ENCODE measurements at regions not wholly inside any gene's neighbourhood (a gene's known extent, or its start where the extent isn't known, plus 50 kb on each side); places are given as distances from the start of the nearest gene placed in this dataset.
"Not testable (repeated sequence)": the region's sequence is repeated elsewhere in the genome, so short reads cannot be mapped to it uniquely, and the experiment has no call there.

GRCh38 chr16:88143122-88144027 is 192.1 kb downstream of the BANP start:
- H3K4me3 Mint-ChIP-seq, H3K4me1 Mint-ChIP-seq: not testable (repeated sequence)

DNA sequence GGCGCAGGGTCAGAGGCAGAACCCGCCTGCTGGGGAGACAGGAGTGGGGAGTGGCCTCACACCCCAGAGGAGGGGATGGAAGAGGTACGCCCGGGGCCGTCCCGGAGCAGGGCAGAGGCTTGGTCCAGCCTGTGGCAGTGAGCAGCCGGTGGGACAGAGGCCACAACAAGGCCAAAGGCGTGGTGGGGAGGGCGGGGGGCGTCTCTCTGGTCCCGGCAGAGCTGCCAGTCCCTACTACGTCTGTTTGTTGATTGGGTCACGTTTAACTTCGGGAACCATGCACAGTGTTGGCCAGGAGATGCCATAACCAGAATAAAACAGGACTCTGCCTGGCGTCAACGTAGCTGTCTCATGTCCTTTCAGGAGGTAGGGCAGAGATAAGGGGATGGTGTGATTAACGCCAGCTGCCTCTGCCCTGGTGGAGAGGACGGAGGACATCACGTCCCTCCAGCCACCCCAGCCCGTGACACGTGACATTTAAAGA is 192.8 kb downstream of the BANP start:
- Mint-ChIP-seq H3K9me3 (peaks cover under 1% of the 10 kb centered on the region), H3K4me3 (no peak overlapping the region), H3K4me1 (no peaks in the 10 kb centered on the region), H3K27me3 (no peaks in the 10 kb centered on the region), H3K36me3 (no peaks in the 10 kb centered on the region), H3K27ac (no peak overlapping the region)

More at GRCh38 chr16:88143122-88144027, 192.1 kb downstream of the BANP start:
- H3K27ac Mint-ChIP-seq, H3K27me3 Mint-ChIP-seq, H3K9me3 Mint-ChIP-seq, H3K36me3 Mint-ChIP-seq: not testable (repeated sequence)

GRCh38 chr16:88145376-88145775 is 194.1 kb downstream of the BANP start:
- H3K4me3 Mint-ChIP-seq, H3K4me1 Mint-ChIP-seq, H3K9me3 Mint-ChIP-seq, H3K36me3 Mint-ChIP-seq, H3K27me3 Mint-ChIP-seq, H3K27ac Mint-ChIP-seq: not testable (repeated sequence)

DNA sequence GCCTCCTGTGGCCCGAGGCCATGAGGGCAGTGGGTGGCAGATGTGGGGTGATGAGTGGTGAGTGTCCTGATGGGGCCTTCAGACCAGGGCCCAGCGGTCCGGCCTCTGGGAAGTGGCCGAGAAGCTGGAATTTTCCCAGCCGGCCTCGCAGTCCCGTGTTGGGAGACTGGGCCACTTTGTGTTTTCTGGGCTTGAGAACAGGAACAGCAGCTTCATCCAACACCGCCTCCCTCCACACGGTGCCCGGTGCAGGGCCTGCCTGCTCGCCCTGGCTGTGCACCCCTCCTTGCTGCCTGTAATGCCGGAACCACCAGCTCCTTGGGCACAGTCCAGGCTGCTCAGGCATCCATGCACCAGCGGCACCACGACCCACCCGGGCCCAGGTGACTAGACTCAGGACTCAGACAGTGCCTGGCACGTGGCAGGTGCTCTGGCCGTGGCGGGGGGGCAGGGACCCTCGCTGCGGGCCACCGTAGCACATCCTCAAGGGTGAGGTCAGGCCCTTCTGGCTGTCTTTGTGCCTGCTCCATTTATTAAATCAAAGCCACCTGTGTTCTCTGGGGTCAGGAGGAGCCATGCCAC is 194.7 kb downstream of the BANP start:
- not testable (repeated sequence) for H3K9me3 Mint-ChIP-seq, H3K27ac Mint-ChIP-seq, H3K4me3 Mint-ChIP-seq, H3K36me3 Mint-ChIP-seq, H3K27me3 Mint-ChIP-seq, H3K4me1 Mint-ChIP-seq

- not testable (repeated sequence) for H3K36me3 Mint-ChIP-seq, H3K4me3 Mint-ChIP-seq, H3K9me3 Mint-ChIP-seq, H3K27me3 Mint-ChIP-seq, H3K4me1 Mint-ChIP-seq, H3K27ac Mint-ChIP-seq
Observed at GRCh38 chr16:88148078-88148477, 196.8 kb downstream of the BANP start.

DNA sequence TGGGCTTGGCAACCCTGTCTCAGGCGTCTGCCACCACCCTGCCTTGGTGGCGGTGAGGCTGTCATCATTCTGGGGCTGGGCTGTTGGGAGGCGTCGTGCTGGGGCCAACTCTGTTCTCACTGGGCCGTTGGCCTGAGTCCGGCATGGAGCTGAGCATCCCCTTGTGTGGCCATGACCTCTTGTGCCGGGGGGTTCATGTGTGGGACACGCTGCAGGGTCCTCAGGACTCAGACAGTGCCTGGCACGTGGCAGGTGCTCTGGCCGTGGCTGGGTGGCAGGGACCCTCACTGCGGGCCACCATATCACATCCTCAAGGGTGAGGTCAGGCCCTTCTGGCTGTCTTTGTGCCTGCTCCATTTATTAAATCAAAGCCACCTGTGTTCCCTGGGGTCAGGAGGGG is 197.4 kb downstream of the BANP start:
- not testable (repeated sequence) for H3K4me1 Mint-ChIP-seq, H3K36me3 Mint-ChIP-seq, H3K4me3 Mint-ChIP-seq, H3K27me3 Mint-ChIP-seq, H3K27ac Mint-ChIP-seq, H3K9me3 Mint-ChIP-seq

GRCh38 chr16:88149158-88149603 is 197.9 kb downstream of the BANP start:
- H3K27me3 Mint-ChIP-seq, H3K9me3 Mint-ChIP-seq, H3K27ac Mint-ChIP-seq: not testable (repeated sequence)

DNA sequence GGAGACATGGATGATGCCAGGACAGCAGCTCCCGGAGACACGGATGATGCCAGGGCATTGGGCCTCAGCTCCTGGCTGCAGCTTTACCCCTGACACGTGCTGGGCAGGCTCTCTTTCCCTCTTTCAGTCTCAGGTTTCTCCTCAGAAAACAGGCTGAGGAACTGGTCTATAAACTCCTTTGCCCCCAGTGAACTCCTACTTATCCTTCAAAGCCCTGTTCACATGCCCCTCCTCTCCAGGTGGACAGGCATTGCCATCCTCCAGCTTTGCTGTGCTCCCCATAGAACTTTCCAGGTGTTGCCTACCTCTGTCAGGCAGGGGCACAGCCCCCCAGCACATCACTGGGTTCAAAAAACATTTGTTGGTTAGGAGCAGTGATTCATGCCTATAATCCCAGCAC is 198.4 kb downstream of the BANP start:
- not testable (repeated sequence) for H3K36me3 Mint-ChIP-seq, H3K27me3 Mint-ChIP-seq, H3K9me3 Mint-ChIP-seq, H3K4me3 Mint-ChIP-seq, H3K27ac Mint-ChIP-seq, H3K4me1 Mint-ChIP-seq

More at GRCh38 chr16:88149158-88149603, 197.9 kb downstream of the BANP start:
- H3K4me1 Mint-ChIP-seq, H3K36me3 Mint-ChIP-seq, H3K4me3 Mint-ChIP-seq: not testable (repeated sequence)

DNA sequence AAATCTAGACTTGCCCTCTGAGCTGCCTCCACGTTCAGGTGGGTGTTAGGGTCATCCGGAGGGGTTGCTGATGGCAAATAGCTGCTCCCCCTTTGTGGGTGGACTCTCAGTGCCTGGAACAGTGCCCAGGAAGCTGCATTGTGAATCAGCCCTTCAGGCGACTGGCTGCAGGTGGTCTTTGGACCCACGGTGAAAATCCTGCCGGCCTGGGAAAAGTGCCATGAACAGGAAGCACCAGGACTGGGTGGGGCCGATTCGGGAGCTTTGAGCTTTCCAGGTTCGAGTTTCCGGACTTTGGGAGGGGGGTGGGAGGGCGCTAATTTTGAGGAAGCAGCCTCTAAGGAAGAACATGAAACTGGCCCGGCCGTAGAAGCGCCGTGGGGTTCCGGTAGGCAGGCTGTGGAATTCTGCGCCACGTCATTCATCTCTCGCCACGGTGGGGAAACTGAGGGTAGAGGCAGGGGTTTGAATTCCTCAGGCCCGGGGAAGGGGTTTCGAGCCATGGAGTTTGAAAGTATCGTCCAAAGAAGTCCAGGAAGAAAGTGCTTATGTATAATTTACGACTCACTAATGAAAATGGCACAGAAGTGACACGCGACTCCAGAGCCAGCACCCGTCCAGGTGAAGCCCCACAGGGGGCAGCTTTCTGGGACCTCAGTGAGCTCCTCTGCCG is 199.4 kb downstream of the BANP start:
- H3K4me3 Mint-ChIP-seq, H3K9me3 Mint-ChIP-seq, H3K27ac Mint-ChIP-seq, H3K27me3 Mint-ChIP-seq, H3K4me1 Mint-ChIP-seq, H3K36me3 Mint-ChIP-seq: not testable (repeated sequence)

DNA sequence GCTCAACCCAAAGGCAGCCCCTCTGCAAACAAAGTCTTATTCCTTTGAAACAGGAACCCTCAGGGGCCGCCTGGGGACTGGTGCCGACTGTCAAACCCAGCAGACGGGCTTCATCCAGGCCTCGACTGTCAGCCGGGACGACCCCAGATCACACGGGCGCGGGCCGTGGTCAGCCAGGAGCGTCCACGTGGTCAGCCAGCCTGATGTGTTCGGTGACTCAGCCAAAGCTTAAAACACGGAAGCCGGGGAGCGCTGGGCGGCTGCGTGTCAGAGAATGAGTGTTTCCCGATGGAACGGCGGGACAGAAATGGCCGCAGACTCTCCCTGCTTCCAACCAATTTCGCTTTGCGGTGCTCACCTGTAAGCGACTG is 199.9 kb downstream of the BANP start:
- not testable (repeated sequence) for H3K9me3 Mint-ChIP-seq, H3K36me3 Mint-ChIP-seq, H3K4me1 Mint-ChIP-seq, H3K27ac Mint-ChIP-seq, H3K4me3 Mint-ChIP-seq, H3K27me3 Mint-ChIP-seq

DNA sequence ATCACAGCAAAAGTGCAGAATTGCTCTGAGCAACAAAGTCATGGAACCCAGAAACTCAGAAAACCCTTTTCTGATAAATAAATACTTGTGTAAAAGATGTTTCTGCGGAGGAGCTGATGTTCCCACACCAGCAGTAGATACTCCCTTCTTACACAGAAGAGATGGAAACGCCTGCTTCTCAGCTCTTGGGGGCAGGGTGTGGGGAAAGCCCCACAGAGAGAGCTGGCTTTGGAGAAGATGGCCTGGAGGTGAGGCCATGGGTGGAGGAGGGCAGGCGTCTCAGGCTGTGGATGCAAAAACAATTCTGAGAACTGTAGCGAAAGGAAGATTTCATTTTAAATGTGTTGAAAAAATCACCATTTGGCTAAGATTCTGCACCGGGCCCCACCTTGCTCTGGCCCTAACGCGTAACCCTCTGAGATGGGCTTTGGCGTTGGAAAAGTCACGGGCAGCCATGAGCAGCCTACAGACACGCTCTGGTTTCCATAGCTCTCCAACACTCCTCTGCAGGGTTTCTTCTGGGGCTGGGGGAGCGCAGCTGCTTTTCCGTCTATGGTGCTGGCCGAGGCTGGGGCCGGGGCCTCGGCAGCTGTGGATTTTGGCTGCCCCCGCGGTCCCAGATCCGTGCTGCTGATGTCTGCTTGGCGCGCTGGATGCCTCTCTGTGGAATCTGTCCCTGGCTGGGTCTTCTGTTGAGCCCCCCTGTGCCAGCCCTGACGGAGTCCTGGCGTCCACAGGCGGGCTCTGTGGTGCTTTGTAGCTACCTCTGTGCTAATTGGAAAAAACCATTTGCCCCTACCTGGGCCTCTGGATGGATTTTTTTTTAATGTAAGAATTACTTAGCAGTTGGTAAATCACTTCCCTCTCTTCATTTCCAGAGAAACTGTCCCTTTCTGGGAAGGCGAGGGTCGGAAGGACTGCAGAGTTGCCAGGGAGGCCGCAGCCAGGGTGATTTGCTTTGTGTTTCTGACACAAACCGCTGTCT is 200.9 kb downstream of the BANP start:
- not testable (repeated sequence) for H3K4me3 Mint-ChIP-seq, H3K27ac Mint-ChIP-seq, H3K4me1 Mint-ChIP-seq, H3K9me3 Mint-ChIP-seq, H3K27me3 Mint-ChIP-seq, H3K36me3 Mint-ChIP-seq

GRCh38 chr16:88152879-88153278 is 201.6 kb downstream of the BANP start:
- H3K9me3 Mint-ChIP-seq, H3K27me3 Mint-ChIP-seq, H3K27ac Mint-ChIP-seq, H3K4me1 Mint-ChIP-seq, H3K36me3 Mint-ChIP-seq, H3K4me3 Mint-ChIP-seq: not testable (repeated sequence)

DNA sequence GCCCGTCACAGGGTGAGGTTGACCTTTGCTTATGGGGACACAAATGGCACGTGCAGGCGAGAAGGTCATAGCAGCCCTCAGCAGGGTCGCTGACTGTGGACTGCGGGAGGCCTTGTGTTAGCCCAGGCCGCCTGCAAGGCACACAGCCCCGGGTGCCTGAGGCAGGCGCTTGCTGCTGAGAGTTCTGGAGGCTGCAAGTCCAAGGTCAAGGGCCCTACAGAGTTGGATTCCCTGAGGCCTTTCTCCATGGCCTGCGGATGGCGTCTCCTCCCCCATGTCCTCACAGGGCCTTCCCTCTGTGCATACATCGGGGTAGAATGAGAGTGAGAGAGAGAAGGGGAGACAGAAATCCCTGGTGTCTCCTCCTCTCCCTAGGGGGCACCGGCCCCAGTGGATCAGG is 202.3 kb downstream of the BANP start:
- H3K27me3 Mint-ChIP-seq, H3K9me3 Mint-ChIP-seq, H3K4me3 Mint-ChIP-seq, H3K27ac Mint-ChIP-seq, H3K4me1 Mint-ChIP-seq, H3K36me3 Mint-ChIP-seq: not testable (repeated sequence)

GRCh38 chr16:88154886-88155285 is 203.7 kb downstream of the BANP start:
- H3K27ac Mint-ChIP-seq, H3K27me3 Mint-ChIP-seq, H3K9me3 Mint-ChIP-seq, H3K36me3 Mint-ChIP-seq, H3K4me3 Mint-ChIP-seq, H3K4me1 Mint-ChIP-seq: not testable (repeated sequence)

DNA sequence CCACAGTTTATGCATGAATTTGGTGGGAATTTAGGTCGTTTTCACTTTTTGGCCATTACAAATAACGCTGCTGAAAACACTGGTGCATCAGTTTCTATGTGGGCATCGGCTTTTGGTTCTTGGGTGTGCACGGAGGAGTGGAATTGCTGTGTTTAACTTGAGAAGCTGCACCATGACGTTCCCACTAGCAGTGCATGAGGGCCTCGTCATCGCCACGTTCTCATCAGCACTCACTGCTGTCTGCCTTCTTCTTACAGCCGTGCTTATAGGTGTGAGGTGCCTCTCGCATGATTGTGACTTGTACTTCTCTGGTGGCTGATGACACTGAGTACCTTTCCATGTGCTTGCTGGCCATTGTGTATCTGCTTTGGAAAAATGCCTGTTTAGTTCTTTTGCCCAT is 204.4 kb downstream of the BANP start:
- H3K4me1 Mint-ChIP-seq, H3K36me3 Mint-ChIP-seq, H3K27ac Mint-ChIP-seq, H3K4me3 Mint-ChIP-seq, H3K27me3 Mint-ChIP-seq, H3K9me3 Mint-ChIP-seq: not testable (repeated sequence)
